ENCODE measurements at regions not wholly inside any gene's neighbourhood (a gene's known extent, or its start where the extent isn't known, plus 50 kb on each side); places are given as distances from the start of the nearest gene placed in this dataset.

- Mint-ChIP-seq H3K27me3 (ENCODE audit: unreplicated experiment) (no peaks in the 10 kb centered on the region), H3K4me1 (ENCODE audit: unreplicated experiment) (peaks cover 1% of the 10 kb centered on the region), H3K9me3 (ENCODE audit: unreplicated experiment) (no peaks in the 10 kb centered on the region), H3K4me3 (ENCODE audit: unreplicated experiment) (no peak overlapping the region), H3K36me3 (ENCODE audit: unreplicated experiment) (no peaks in the 10 kb centered on the region), H3K27ac (ENCODE audit: unreplicated experiment) (no peak overlapping the region)
- no peak for DNase-seq (ENCODE audit: extremely low spot score, unreplicated experiment)
- TF ChIP-seq, protein P1, sequence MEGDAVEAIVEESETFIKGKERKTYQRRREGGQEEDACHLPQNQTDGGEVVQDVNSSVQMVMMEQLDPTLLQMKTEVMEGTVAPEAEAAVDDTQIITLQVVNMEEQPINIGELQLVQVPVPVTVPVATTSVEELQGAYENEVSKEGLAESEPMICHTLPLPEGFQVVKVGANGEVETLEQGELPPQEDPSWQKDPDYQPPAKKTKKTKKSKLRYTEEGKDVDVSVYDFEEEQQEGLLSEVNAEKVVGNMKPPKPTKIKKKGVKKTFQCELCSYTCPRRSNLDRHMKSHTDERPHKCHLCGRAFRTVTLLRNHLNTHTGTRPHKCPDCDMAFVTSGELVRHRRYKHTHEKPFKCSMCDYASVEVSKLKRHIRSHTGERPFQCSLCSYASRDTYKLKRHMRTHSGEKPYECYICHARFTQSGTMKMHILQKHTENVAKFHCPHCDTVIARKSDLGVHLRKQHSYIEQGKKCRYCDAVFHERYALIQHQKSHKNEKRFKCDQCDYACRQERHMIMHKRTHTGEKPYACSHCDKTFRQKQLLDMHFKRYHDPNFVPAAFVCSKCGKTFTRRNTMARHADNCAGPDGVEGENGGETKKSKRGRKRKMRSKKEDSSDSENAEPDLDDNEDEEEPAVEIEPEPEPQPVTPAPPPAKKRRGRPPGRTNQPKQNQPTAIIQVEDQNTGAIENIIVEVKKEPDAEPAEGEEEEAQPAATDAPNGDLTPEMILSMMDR (IDR thresholded peaks at IDR 0.05), result no peak
Measured at GRCh38 chr4:189029976-189030504, 890.8 kb downstream of the TRIML1 start.

DNA sequence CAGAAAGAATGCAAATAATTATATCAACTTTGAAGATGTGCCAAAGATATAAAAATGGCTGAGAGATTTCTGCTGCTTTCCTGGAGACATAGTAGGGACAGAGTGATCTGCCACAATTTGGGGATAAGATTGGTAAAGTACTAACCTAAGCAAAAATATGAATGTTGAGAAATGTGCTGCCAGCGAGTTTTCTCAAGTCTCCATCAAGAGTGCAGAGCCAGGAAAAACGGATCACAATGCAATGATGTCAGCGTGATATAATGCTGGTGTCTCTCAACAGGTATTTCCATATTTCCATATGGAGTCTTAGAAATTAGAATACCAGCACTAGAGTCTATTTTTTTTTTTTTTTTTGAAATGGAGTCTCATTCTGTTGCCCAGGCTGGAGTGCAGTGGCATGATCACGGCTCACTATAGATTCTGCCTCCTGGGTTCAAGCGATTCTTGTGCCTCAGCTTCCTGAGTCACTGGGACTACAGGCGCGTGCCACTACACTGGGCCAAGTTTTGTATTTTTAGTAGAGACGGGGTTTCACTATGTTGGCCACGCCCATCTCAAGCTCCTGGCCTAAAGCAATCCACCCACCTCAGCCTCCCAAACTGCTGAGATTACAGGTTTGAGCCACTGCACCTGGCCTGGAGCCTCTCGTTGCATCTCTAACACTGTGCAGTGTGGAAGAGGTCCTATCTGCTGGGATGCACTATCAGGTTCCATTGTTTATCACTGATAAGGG, 893.5 kb downstream of the TRIML1 start:
- H3K27ac Mint-ChIP-seq (ENCODE audit: unreplicated experiment), result no peak overlapping the region
- H3K9me3 Mint-ChIP-seq (ENCODE audit: unreplicated experiment), result no peaks in the 10 kb centered on the region
- H3K27me3 Mint-ChIP-seq (ENCODE audit: unreplicated experiment), result no peaks in the 10 kb centered on the region
- H3K4me3 Mint-ChIP-seq (ENCODE audit: unreplicated experiment), result no peak overlapping the region
- TF ChIP-seq, protein P1 (IDR thresholded peaks at IDR 0.05), result no peak
- no peaks in the 10 kb centered on the region for H3K36me3 Mint-ChIP-seq (ENCODE audit: unreplicated experiment)
- no peak for DNase-seq (ENCODE audit: extremely low spot score, unreplicated experiment)
- peaks cover 1% of the 10 kb centered on the region for H3K4me1 Mint-ChIP-seq (ENCODE audit: unreplicated experiment)

DNA sequence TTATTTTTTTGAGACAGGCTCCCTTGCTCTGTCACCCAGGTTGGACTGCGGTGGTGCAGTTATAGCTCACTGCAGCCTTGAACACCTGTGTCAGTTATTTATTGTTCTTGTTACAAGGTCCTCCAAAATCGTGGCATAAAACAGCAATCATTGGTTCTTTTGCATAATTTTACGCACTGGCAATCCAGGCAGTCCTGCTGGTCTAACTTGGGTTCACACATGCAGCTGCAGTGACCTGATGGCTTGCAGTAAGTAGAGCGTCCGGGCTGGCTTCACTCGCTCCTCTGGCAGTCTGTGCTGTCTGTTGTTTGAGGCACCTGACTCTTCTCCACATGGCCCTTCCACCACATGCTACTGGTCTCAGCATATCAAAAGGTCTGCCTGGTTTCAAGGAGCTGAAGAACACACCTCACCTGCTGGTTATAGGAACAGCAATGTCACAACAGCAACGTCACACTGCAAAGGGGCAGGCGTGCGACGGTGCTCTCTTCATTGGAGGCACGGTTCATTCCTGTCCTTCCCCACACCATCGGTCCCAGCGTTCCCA, 894.6 kb downstream of the TRIML1 start:
- TF ChIP-seq, protein P1 (IDR thresholded peaks at IDR 0.05), result no peak
- Mint-ChIP-seq H3K36me3 (ENCODE audit: unreplicated experiment) (no peaks in the 10 kb centered on the region), H3K27ac (ENCODE audit: unreplicated experiment) (no peak overlapping the region), H3K27me3 (ENCODE audit: unreplicated experiment) (no peaks in the 10 kb centered on the region), H3K9me3 (ENCODE audit: unreplicated experiment) (no peaks in the 10 kb centered on the region), H3K4me1 (ENCODE audit: unreplicated experiment) (peaks cover 1% of the 10 kb centered on the region), H3K4me3 (ENCODE audit: unreplicated experiment) (no peak overlapping the region)
- DNase-seq (ENCODE audit: extremely low spot score, unreplicated experiment), result no peak

DNA sequence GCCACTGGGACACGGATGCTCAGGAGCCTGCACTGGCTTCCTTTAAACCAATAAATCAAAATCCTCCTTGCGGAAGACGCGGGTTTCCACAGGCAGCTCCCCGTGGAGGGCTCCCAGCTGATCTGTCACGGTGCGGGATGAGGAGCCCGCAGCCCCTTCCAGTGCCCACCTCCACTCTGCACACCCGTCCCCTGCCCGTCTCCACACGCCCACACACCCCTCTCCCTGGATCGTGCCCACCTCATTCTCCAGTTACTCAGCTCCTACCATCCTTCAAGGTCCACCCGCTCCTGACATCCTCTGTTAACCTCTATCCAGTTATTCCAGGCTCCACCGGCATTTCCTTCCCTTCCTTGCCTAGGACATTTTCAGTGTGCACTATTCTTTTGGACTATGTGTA, 895.9 kb downstream of the TRIML1 start:
- DNase-seq (ENCODE audit: extremely low spot score, unreplicated experiment), result no peak
- H3K27ac Mint-ChIP-seq (ENCODE audit: unreplicated experiment), result no peak overlapping the region
- TF ChIP-seq, protein P1 (IDR thresholded peaks at IDR 0.05), result no peak
- H3K4me1 Mint-ChIP-seq (ENCODE audit: unreplicated experiment), result no peaks in the 10 kb centered on the region
- no peak overlapping the region for H3K4me3 Mint-ChIP-seq (ENCODE audit: unreplicated experiment)
- no peaks in the 10 kb centered on the region for H3K36me3 Mint-ChIP-seq (ENCODE audit: unreplicated experiment)
- no peaks in the 10 kb centered on the region for H3K9me3 Mint-ChIP-seq (ENCODE audit: unreplicated experiment)
- no peaks in the 10 kb centered on the region for H3K27me3 Mint-ChIP-seq (ENCODE audit: unreplicated experiment)

GRCh38 chr4:189035654-189036053, 896.4 kb downstream of the TRIML1 start:
- no peaks in the 10 kb centered on the region for H3K4me1 Mint-ChIP-seq (ENCODE audit: unreplicated experiment)

More at GRCh38 chr4:189035654-189036053, 896.4 kb downstream of the TRIML1 start:
- H3K9me3 Mint-ChIP-seq (ENCODE audit: unreplicated experiment), result no peaks in the 10 kb centered on the region
- DNase-seq (ENCODE audit: extremely low spot score, unreplicated experiment), result no peak
- no peaks in the 10 kb centered on the region for H3K36me3 Mint-ChIP-seq (ENCODE audit: unreplicated experiment)
- H3K4me3 Mint-ChIP-seq (ENCODE audit: unreplicated experiment), result no peak overlapping the region
- TF ChIP-seq, protein P1 (IDR thresholded peaks at IDR 0.05), result no peak
- H3K27me3 Mint-ChIP-seq (ENCODE audit: unreplicated experiment), result no peaks in the 10 kb centered on the region
- no peak overlapping the region for H3K27ac Mint-ChIP-seq (ENCODE audit: unreplicated experiment)

All from osteocyte (in vitro differentiated cells).